ENCODE measurements at regions not wholly inside any gene's neighbourhood (a gene's known extent, or its start where the extent isn't known, plus 50 kb on each side); places are given as distances from the start of the nearest gene placed in this dataset.

DNA sequence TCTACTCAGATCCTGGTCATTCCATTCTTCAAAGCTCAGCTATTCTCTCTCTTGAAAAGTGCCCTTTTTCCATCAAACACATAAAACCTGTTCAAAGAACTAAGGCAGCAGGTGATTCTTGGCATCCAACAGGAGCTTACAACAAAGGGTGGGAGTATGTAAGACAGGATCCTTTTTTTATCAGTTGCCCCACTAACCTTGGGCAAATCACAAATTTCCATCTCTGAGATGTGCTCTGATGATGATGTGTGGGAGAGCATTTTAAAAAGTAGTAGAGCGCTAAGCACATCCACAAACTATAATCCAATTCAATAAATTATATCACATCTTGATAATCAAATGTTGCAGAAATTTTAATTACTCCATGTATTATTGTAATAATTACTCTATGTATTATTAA is 53.7 kb upstream of the FDX1 start:
- H3K4me3 ChIP-seq (ENCODE audit: low read depth, low read length) = no peak overlapping the region
- TF ChIP-seq, protein P1, sequence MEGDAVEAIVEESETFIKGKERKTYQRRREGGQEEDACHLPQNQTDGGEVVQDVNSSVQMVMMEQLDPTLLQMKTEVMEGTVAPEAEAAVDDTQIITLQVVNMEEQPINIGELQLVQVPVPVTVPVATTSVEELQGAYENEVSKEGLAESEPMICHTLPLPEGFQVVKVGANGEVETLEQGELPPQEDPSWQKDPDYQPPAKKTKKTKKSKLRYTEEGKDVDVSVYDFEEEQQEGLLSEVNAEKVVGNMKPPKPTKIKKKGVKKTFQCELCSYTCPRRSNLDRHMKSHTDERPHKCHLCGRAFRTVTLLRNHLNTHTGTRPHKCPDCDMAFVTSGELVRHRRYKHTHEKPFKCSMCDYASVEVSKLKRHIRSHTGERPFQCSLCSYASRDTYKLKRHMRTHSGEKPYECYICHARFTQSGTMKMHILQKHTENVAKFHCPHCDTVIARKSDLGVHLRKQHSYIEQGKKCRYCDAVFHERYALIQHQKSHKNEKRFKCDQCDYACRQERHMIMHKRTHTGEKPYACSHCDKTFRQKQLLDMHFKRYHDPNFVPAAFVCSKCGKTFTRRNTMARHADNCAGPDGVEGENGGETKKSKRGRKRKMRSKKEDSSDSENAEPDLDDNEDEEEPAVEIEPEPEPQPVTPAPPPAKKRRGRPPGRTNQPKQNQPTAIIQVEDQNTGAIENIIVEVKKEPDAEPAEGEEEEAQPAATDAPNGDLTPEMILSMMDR (IDR thresholded peaks at IDR 0.05; ENCODE audit: low read depth, low read length) = no peak

DNA sequence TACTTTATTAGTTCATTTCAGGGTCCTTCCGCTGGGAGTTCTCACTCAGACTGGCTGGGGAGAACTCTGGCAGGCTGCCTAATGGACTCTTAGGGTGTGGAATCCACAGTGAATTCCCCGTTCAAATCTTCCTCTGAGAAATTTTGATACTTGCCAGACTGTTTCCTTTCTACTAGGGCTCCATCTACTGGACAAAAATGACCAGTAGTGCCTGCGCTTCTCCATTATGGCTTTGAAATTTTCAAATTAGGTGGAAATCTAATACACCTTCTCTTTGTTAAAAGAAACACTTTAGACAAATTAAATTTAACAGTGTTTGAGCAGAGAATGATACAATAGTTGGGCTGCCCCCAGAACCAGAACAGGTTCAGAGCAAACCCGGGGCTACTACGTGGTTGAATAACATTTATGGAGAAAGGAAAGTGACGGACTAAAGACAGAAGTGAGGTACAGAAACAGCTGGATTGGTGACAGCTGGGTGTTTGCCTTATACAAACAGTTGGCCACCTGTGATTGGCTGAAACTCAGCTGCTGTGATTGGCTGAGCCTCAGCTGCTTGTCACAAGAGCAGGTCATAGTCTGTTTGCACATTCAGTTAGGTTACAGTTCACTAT is 52.9 kb upstream of the FDX1 start:
- no peak overlapping the region for H3K4me3 ChIP-seq (ENCODE audit: low read depth, low read length)
- TF ChIP-seq, protein P1 (IDR thresholded peaks at IDR 0.05; ENCODE audit: low read depth, low read length) = peak; percentile 52; the same call in 1 of the 2 replicates

DNA sequence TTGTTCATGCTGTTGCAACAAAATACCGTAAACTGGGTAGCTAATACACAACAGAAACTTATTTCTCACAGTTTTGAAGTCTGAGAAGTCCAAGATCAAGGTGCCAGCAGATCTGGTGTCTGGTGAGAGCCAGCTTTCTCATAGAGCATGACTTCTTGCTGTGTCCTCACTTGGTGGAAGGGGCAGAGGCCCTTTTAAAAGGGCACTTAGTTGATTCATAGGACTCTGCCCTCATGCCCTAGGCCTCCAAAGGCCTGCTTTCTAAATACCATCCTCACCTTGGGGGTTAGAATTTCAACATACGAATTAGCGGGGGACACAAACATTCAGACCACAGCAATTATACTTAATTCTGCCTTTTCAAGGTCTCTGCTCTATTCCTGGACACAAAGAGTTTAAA is 52.3 kb upstream of the FDX1 start:
- TF ChIP-seq, protein P1 (IDR thresholded peaks at IDR 0.05; ENCODE audit: low read depth, low read length) = no peak

DNA sequence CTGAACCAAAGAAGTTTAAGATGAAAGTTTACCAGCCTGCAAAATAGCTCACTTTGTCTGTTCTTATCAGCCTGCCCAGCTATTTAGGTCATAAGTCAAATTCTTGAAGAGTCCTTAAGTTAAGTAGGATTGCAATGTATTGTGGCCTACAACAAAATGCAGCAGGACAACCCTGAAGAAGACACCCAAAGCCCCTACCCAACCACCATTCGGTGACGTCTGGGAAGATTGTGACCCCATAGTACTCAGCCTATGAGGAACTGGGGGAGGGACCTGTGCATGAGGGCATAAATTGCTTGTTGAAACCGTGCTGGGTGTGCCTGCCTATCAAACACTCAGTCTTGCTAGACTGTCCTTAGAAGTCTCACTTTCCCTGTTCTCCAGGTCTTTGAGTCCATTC is 50.5 kb upstream of the FDX1 start:
- H3K4me3 ChIP-seq (ENCODE audit: low read depth, low read length) = no peak overlapping the region
- TF ChIP-seq, protein P1 (IDR thresholded peaks at IDR 0.05; ENCODE audit: low read depth, low read length) = no peak

More for the DNA sequence above, 52.3 kb upstream of the FDX1 start:
- H3K4me3 ChIP-seq (ENCODE audit: low read depth, low read length) = no peak overlapping the region

DNA sequence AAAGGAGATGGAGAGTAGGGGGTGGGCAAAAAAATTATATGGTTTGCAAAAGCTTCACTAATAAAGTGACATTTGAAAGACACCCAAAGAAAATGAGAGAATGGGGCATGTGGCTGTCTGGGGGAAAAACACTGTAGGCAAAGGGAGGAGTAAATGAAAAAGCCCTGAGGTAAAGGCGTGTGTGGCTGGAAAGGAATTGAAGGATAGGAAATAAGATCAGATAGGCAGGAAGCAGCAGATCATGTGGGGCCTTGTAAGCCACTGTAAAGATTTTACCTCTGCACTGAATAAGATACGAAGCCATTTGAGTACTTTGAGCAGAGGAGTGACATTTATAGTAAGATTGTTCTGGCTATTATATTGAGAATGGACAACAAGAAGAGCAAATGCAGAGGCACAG is 49.8 kb upstream of the FDX1 start:
- TF ChIP-seq, protein P1 (IDR thresholded peaks at IDR 0.05; ENCODE audit: low read depth, low read length) = no peak
- H3K4me3 ChIP-seq (ENCODE audit: low read depth, low read length) = no peak overlapping the region

Measured in WI38 (cell line).